ENCODE measurements at regions not wholly inside any gene's neighbourhood (a gene's known extent, or its start where the extent isn't known, plus 50 kb on each side); places are given as distances from the start of the nearest gene placed in this dataset.

- no peak for DNase-seq (ENCODE audit: low spot score)
- ATAC-seq (ENCODE audit: low FRiP score) = no peak
- no peak for TF ChIP-seq CTCF (IDR thresholded peaks at IDR 0.05)
Observed at GRCh38 chr9:96158909-96159575, 142.9 kb downstream of the HSD17B3 start.

GRCh38 chr9:96158147-96158546, 143.8 kb downstream of the HSD17B3 start:
- DNase-seq (ENCODE audit: low spot score) (no peak), ATAC-seq (ENCODE audit: low FRiP score) (no peak)
- no peak for TF ChIP-seq CTCF (IDR thresholded peaks at IDR 0.05)

- no peak for TF ChIP-seq CTCF (IDR thresholded peaks at IDR 0.05)
- ATAC-seq (ENCODE audit: low FRiP score) (no peak), DNase-seq (ENCODE audit: low spot score) (no peak)
Observed at GRCh38 chr9:96157675-96158074, 144.3 kb downstream of the HSD17B3 start.

GRCh38 chr9:96156171-96156974, 145.6 kb downstream of the HSD17B3 start:
- no peak for TF ChIP-seq CTCF (IDR thresholded peaks at IDR 0.05)
- no peak for ATAC-seq (ENCODE audit: low FRiP score)
- no peak for DNase-seq (ENCODE audit: low spot score)

GRCh38 chr9:96154081-96154480, 147.9 kb downstream of the HSD17B3 start:
- no peak for TF ChIP-seq CTCF (IDR thresholded peaks at IDR 0.05)
- no peak for DNase-seq (ENCODE audit: low spot score)
- ATAC-seq (ENCODE audit: low FRiP score) = no peak

GRCh38 chr9:96152550-96152949, 149.4 kb downstream of the HSD17B3 start:
- ATAC-seq (ENCODE audit: low FRiP score) (no peak), DNase-seq (ENCODE audit: low spot score) (no peak)
- no peak for TF ChIP-seq CTCF (IDR thresholded peaks at IDR 0.05)

All from omental fat pad (tissue), 3 donors.